WTC11 (cell line): ENCODE measurements at regions not wholly inside any gene's neighbourhood (a gene's known extent, or its start where the extent isn't known, plus 50 kb on each side); places are given as distances from the start of the nearest gene placed in this dataset.

Experiments
- ATAC-seq: fragments of 200-7000 bp; cut with Tn5 transposase; 2 replicates; pipeline ENCODE4 v1.10.0; 2021; ENCODE audit warnings: mild to moderate bottlenecking, moderate library complexity
- CTCF ChIA-PET: fragments of 300-600 bp; sonication (Branson Sonifier 250); formaldehyde crosslinking; loops from one replicate; lab custom pipeline; 2021; ENCODE audit warnings: antibody characterized with exemption; lab: Charles Lee
- POLR2A ChIA-PET: fragments of 350-600 bp; sonication (Branson Sonifier 250); formaldehyde crosslinking; loops from one replicate; lab custom pipeline; 2021; ENCODE audit warnings: antibody characterized with exemption; lab: Charles Lee
- DNase-seq: peaks from one replicate; pipeline ENCODE4 v3.0.0; 2021; ENCODE audit warnings: low spot score
- H3K27ac Mint-ChIP-seq: 2 replicates; pipeline ENCODE4 v1.8.0; 2021; ENCODE audit warnings: mixed read lengths
- H3K27me3 Mint-ChIP-seq: 2 replicates; pipeline ENCODE4 v1.8.0; 2021; ENCODE audit warnings: low read depth, mild to moderate bottlenecking, moderate library complexity, mixed read lengths
- H3K36me3 Mint-ChIP-seq: 2 replicates; pipeline ENCODE4 v1.8.0; 2021; ENCODE audit warnings: mixed read lengths
- H3K4me1 Mint-ChIP-seq: 2 replicates; pipeline ENCODE4 v1.8.0; 2022; ENCODE audit warnings: mixed read lengths
- H3K4me3 Mint-ChIP-seq: 2 replicates; pipeline ENCODE4 v1.8.0; 2021; ENCODE audit warnings: mild to moderate bottlenecking, moderate library complexity, mixed read lengths
- H3K9me3 Mint-ChIP-seq: 2 replicates; pipeline ENCODE4 v1.8.0; 2021; ENCODE audit warnings: mixed read lengths
- AFF4 ChIP-seq: sonication (generic); formaldehyde crosslinking; IDR thresholded peaks from 2 replicates; pipeline ENCODE4 v1.8.1; 2023; ENCODE audit warnings: mild to moderate bottlenecking, missing genetic modification reagents, borderline replicate concordance
- ARID4B ChIP-seq: sonication (generic); formaldehyde crosslinking; IDR thresholded peaks from 2 replicates; pipeline ENCODE4 v1.8.0; 2023; ENCODE audit warnings: missing genetic modification reagents, mild to moderate bottlenecking, borderline replicate concordance
- ATF2 ChIP-seq: sonication (generic); formaldehyde crosslinking; IDR thresholded peaks from 2 replicates; pipeline ENCODE4 v1.8.1; 2022; ENCODE audit warnings: low read depth, missing genetic modification reagents, borderline replicate concordance
- E2F4 ChIP-seq: sonication (generic); formaldehyde crosslinking; IDR thresholded peaks from 2 replicates; pipeline ENCODE4 v1.8.1; 2022; ENCODE audit warnings: low read depth, mild to moderate bottlenecking, moderate library complexity, missing genetic modification reagents, borderline replicate concordance
- ERG ChIP-seq: fragments of 250-450 bp; sonication (Bioruptor Pico); IDR thresholded peaks from 2 replicates; pipeline ENCODE4 v1.8.0; 2021; ENCODE audit warnings: mild to moderate bottlenecking
- FOXK1 ChIP-seq: sonication (generic); formaldehyde crosslinking; IDR thresholded peaks from 2 replicates; pipeline ENCODE4 v1.8.0; 2022; ENCODE audit warnings: mild to moderate bottlenecking, moderate library complexity, missing genetic modification reagents
- HMGXB4 ChIP-seq: sonication (generic); formaldehyde crosslinking; IDR thresholded peaks from 2 replicates; pipeline ENCODE4 v1.8.1; 2023; ENCODE audit warnings: mild to moderate bottlenecking, moderate library complexity, missing genetic modification reagents
- KAT7 ChIP-seq: sonication (generic); formaldehyde crosslinking; IDR thresholded peaks from 2 replicates; pipeline ENCODE4 v1.8.1; 2023; ENCODE audit warnings: missing genetic modification reagents, mild to moderate bottlenecking, borderline replicate concordance
- MYBL2 ChIP-seq: sonication (generic); formaldehyde crosslinking; IDR thresholded peaks from 2 replicates; pipeline ENCODE4 v1.8.1; 2023; ENCODE audit warnings: mild to moderate bottlenecking, moderate library complexity, missing genetic modification reagents
- SOX15 ChIP-seq: fragments of 250-450 bp; sonication (Bioruptor Pico); IDR thresholded peaks from 2 replicates; pipeline ENCODE4 v1.9.0; 2021; ENCODE audit warnings: mild to moderate bottlenecking
- USF2 ChIP-seq: sonication (generic); formaldehyde crosslinking; IDR thresholded peaks from 2 replicates; pipeline ENCODE4 v1.8.1; 2023; ENCODE audit warnings: mild to moderate bottlenecking, missing genetic modification reagents, moderate library complexity
- ZNF232 ChIP-seq: sonication (generic); formaldehyde crosslinking; IDR thresholded peaks from 2 replicates; pipeline ENCODE4 v1.8.0; 2022; ENCODE audit warnings: mild to moderate bottlenecking, missing genetic modification reagents
- ZNF263 ChIP-seq: sonication (generic); formaldehyde crosslinking; IDR thresholded peaks from 2 replicates; pipeline ENCODE4 v1.8.1; 2022; ENCODE audit warnings: low read depth, mild to moderate bottlenecking, moderate library complexity, missing genetic modification reagents
- ZNF396 ChIP-seq: fragments of 250-450 bp; sonication (Bioruptor Pico); IDR thresholded peaks from 2 replicates; pipeline ENCODE4 v1.8.0; 2021; ENCODE audit warnings: mild to moderate bottlenecking, moderate library complexity, borderline replicate concordance
- ZNF512 ChIP-seq: sonication (generic); formaldehyde crosslinking; IDR thresholded peaks from 2 replicates; pipeline ENCODE4 v1.8.1; 2022; ENCODE audit warnings: missing genetic modification reagents, borderline replicate concordance
- ZSCAN18 ChIP-seq: fragments of 250-450 bp; sonication (Bioruptor Pico); IDR thresholded peaks from 2 replicates; pipeline ENCODE4 v2.1.2; 2022; ENCODE audit warnings: mild to moderate bottlenecking, moderate library complexity

GRCh38 chr11:86156397-86156955, 87.6 kb upstream of the PICALM start:
- ChIA-PET POLR2A (no interaction called here), CTCF (interaction anchor here (0.6 kb wide), 1 partner anchor 38 kb away, joined by 3 read pairs; no protein-coding TSS in a partner anchor)
- no peaks in the 10 kb centered on the region; the same call in 1 of the 2 replicates for H3K27me3 Mint-ChIP-seq
- peaks cover 19% of the 10 kb centered on the region for H3K4me1 Mint-ChIP-seq
- H3K36me3 Mint-ChIP-seq, result no peaks in the 10 kb centered on the region
- ATAC-seq, result no peak
- H3K27ac Mint-ChIP-seq, result no peak overlapping the region
- DNase-seq, result no peak
- H3K9me3 Mint-ChIP-seq, result no peaks in the 10 kb centered on the region
- H3K4me3 Mint-ChIP-seq, result no peak overlapping the region
- TF ChIP-seq USF2 (CRISPR knock-in tag) (no peak), ZNF232 (CRISPR knock-in tag) (no peak), ZNF512 (CRISPR knock-in tag) (no peak), HMGXB4 (no peak), SOX15 (CRISPR knock-in tag) (no peak), ARID4B (CRISPR knock-in tag) (no peak), ZNF396 (CRISPR knock-in tag) (no peak), ZSCAN18 (no peak), MYBL2 (no peak), E2F4 (CRISPR knock-in tag) (no peak), FOXK1 (no peak), KAT7 (no peak), ZNF263 (CRISPR knock-in tag) (no peak), ATF2 (no peak), ERG (CRISPR knock-in tag) (no peak), AFF4 (CRISPR knock-in tag) (no peak)
